Lower leg skin (tissue), 3 donors: ENCODE measurements at regions not wholly inside any gene's neighbourhood (a gene's known extent, or its start where the extent isn't known, plus 50 kb on each side); places are given as distances from the start of the nearest gene placed in this dataset.

Source experiments
- POLR2A ChIP-seq, 2 donors: fragments of 450-650 bp; IDR thresholded peaks; one replicate each; pipeline ENCODE4 v1.6.1; 2016 to 2017; ENCODE audit warnings: antibody characterized with exemption in 2 of 2, mild to moderate bottlenecking in 1 of 2, moderate library complexity in 1 of 2
- TF ChIP-seq, protein P1 (sequence below), 3 donors: fragments of 450-650 bp; IDR thresholded peaks; one replicate each; pipeline ENCODE4 v1.5.1; 2016; ENCODE audit warnings: antibody characterized with exemption in 3 of 3, mild to moderate bottlenecking in 3 of 3, moderate library complexity in 2 of 3

DNA sequence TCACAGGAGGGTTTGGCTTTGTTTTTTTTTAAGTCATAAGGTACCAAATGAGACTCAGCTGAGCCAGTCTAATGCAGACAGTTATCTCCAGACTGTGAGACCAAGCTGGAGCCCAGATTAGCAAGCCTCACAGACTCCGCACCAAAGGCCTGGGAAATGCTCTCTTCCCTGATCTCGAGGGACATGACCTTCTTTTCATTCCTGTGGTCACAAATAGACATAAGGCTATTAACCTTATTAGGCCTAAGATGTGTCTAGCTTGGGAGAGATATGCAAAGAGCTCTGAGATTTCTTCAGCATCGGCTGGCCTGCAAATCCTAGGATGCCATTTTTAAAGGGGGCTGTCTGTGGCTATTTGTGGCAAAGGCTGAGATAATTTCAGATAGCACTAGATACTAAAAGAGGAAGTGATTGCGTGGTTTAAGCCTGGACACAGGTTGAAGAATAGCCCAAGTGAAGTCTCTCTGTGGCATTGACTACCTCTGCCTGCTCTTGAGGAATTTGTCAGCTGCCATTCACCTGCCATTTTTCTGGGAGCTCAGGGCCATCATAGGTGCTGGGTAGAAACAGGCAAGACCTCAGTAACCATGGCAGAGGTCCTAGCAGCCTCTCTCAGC lies 301.3 kb downstream of the SIPA1L2 start:
- TF ChIP-seq, protein P1, sequence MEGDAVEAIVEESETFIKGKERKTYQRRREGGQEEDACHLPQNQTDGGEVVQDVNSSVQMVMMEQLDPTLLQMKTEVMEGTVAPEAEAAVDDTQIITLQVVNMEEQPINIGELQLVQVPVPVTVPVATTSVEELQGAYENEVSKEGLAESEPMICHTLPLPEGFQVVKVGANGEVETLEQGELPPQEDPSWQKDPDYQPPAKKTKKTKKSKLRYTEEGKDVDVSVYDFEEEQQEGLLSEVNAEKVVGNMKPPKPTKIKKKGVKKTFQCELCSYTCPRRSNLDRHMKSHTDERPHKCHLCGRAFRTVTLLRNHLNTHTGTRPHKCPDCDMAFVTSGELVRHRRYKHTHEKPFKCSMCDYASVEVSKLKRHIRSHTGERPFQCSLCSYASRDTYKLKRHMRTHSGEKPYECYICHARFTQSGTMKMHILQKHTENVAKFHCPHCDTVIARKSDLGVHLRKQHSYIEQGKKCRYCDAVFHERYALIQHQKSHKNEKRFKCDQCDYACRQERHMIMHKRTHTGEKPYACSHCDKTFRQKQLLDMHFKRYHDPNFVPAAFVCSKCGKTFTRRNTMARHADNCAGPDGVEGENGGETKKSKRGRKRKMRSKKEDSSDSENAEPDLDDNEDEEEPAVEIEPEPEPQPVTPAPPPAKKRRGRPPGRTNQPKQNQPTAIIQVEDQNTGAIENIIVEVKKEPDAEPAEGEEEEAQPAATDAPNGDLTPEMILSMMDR (IDR thresholded peaks at IDR 0.05) = no peak
- no peak for TF ChIP-seq POLR2A (IDR thresholded peaks at IDR 0.05)
